GM21360 (cell line): ENCODE measurements at regions not wholly inside any gene's neighbourhood (a gene's known extent, or its start where the extent isn't known, plus 50 kb on each side); places are given as distances from the start of the nearest gene placed in this dataset.
"Not testable (repeated sequence)": the region's sequence is repeated elsewhere in the genome, so short reads cannot be mapped to it uniquely, and the experiment has no call there.

ENCODE experiments used
- ATAC-seq: cut with Tn5 transposase; IDR thresholded peaks from one replicate; pipeline ENCODE4 v1.9.1; 2021; ENCODE audit warnings: mild to moderate bottlenecking, moderate library complexity; ENCODE audit not compliant: unreplicated experiment

DNA sequence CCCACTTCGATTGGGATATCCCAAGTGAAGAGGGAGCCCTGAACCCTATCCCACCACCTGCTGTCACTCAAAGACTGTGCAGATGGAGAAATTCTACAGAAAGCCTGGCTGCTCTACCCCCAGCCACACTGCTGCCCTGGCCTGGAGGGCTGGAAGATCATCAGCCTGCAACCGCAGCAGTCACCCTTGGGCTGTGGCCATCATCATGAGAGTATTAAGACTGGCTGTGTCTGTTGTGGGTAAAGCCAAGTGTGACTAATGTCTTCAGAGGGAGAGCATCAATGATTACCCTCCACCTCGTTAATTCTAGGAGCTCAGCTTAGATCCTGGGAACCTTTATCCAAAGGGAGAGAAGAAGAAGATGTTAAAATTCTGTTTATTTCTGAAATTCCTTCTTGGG, 221.5 kb downstream of the TFCP2L1 start:
- no peak for ATAC-seq

DNA sequence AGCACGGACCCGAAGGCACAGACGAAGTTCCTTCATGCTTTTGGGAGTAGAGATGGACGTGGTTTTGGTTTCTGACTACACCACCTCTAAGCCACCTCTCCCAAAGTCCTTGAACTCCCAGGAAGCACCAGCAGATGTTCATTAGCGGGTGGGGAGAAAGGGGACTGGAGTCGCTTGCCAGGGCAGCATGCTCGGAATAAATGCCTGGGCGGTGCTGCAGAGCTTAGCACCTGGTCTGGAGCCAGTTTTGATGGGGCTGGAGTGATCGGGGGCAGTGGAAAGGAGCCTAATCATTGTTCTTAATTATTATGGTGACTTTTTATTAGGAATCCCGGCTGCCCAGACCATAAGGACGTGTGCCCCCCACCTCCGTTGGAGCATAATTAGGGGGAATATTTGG, 220.8 kb downstream of the TFCP2L1 start:
- no peak for ATAC-seq

DNA sequence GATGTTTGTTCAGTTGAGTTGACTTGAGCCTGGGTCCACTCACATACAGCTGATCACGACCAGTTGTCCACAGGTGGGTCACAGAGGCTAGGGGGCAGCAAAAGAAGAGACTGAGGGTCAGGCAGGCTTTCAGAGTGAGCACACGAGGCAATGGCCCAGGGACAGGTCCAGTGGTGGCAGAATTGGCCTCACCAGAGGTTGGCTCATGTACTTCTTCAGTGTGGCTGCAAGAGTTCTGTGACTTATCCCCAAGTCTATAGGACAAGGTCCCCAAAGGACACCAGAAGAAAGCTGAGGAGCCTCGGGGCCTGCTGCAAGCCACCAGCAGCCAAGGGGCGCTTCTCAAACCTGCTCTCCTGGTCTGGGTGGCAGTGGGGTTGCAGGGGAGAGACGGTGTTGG, 219.8 kb downstream of the TFCP2L1 start:
- no peak for ATAC-seq

DNA sequence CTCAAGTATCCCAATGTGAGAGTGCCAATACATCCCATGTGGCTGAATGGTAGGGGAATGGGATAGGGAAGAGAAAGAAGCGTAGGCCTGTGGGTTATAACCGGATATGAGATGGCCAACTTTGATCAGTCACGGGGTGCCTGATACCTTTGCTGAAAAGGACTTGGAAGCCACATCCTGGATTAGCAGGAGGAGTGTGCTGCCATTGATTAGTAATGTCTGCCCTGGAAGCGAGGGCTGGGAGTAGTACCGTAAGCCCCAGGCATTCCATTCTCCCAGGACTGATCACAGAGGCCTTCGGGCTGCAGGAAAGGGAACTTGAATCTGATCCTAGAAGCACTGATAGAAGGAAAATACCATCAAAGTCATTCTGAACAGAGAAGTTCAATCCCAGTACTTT, 218.5 kb downstream of the TFCP2L1 start:
- no peak for ATAC-seq

DNA sequence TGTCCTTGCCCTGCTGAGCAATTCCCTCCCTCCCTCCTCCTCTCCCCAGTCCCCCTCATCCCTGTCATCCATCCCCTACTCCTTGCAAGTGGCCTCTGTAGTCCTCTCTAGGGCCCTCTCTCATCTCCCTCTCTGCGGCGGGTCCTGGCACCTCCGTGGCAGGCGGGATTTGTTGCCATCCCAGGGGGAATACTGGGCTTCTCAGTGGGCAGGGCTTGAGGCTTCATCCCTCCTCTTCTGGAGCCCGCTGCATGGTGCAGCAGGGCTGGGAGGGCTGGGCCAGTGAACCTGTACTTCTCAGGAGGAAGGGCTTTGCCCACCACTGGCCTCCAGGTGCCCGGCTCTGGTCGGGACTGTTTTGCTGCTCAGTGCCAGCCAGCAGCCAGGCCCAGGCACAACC, 216.2 kb downstream of the TFCP2L1 start:
- no peak for ATAC-seq

DNA sequence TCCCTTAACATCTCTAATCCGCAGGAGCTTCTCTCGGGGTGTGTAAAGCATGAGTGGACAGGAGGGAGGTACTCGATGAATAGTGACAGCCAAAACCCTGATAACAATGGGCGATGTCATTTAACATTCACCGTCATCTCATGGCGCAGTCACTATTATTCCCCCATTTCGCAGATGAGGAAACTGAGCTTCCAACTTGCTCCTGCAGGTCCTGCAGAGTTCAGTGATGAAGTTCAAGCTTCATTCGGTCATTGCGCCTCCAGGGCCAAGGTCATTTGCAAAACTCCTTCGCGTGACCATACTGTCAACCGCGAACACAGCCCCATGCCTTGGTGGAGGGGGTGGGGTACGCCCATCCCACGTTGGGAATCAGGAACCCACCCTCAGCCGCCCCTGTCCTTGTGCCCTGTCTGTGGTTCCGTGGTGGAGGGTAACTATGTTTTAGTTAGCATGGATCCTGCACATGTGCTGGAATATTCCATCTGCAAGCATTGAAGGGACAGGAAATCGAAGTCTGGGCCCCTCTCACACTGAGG, 215.5 kb downstream of the TFCP2L1 start:
- ATAC-seq: no peak

DNA sequence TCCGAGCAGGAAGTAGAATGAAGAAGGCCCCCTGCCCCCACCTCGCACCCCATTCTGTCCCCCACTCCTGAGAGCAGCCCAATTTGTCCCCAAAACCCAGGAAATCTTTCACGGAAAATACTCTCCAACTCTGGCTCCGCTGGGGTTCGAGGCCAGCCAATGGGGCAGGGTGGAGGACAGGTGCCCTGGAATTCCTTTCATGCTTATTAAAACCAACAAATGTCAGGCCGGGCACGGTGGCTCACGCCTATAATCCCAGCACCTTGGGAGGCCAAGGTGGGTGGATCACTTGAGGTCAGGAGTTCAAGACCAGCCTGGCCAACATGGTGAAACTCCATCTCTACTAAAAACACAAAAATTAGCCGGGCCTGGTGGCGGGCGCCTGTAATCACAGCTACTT, 214.9 kb downstream of the TFCP2L1 start:
- not testable (repeated sequence) for ATAC-seq

DNA sequence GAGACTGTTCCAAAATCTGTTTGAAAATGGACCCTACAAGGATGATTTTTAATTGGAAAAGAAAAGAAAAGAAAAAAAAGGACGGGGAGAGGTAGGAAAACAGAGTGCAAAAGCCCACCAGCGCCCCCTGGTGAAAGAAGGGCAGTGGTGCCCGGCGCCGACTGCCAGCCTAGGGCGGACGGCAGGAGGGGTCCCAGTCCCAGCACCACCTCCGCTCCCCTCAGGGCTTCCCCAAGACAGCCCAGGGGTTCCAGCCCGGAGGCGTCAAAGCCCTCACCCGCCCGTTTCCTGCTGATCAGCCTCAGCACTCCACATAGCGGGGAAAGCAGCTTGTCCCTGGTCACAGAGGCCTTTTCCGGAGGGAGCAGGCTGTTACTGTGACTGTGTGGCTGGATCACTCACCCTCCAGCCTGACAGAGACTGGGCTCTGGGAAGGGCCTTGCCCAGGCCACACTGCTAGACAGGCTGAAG, 213.9 kb downstream of the TFCP2L1 start:
- ATAC-seq: no peak

DNA sequence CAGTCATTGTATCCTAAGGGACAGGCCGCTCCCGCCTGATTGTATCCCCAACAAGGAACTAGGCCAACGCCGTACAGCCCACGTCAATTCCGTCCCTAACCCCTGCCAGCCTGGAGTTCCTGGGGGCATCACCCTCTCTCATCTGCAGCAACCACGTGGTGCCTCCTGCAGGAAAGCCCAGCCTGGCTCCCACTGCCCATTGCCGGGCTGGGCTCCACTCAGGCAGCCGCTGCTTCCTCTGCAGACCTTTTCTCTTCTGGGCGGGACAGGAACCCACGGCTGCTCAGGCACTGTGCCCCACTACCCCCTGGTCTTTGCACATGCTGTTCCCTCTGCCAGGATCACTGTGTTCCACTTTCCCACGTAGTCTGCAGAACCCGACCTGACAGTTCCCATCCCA, 212.2 kb downstream of the TFCP2L1 start:
- ATAC-seq: no peak

DNA sequence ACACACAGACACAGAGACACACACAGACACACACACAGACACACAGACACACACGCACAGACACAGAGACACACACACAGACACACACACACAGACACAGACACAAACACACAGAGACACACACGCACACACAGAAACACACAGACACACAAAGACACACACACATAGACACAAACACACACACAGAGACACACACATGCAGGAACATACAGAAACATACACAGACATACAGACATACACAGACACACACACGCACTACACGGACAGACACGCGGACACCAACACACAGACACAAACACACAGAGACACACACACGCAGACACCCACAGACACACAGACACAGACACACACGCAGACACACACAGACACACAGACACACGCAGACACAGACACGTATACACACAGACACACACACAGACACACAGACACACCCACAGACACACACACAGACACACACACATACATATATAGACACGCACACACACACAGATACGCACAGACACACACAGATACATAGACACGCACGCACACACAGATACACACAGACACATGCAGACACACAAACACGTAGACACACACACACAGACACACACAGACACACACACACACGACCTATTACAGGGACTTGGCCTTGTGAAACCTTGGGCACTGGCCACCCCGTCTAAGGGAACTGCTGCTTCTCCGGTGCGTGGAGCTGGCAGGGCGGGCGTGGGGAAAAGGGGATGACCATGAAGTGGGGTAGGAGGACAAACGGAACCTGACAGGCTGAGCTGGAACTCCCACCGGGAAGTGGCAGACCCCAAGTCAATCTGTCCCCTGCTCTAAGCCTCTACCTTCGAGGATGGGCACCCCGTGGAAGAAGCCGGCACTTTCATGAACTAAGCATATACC, 211.4 kb downstream of the TFCP2L1 start:
- ATAC-seq: no peak

DNA sequence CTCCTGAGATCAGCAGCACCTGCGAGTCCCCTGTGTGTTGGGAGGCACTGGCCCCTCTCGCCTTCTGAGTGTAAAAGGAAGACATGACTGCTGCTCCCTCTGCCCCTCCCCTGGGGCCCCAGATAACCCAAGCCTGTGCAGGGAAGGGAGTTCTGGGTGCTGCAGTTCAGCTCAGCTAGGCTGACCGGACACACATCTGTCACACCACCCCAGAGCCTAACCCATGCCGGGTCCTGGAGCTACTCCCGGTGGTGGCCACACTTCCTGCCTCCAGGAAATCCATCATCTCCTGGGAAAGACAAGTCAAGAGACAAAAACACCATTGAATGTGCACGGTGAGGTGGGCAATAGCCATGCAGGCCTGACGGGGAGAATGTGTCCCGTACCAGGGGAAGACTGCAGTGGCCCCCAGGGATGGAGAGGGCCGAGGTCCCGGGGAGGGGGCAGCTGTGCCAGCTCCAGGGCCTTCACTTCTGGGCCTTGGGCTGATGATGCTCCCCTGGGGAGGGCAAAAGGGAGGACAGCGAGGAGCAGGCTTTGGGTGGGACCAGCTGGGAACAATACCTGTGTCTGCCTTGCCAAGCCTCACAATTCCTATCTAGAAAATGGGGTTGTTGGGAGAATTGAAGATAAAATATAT, 210.6 kb downstream of the TFCP2L1 start:
- ATAC-seq: no peak

DNA sequence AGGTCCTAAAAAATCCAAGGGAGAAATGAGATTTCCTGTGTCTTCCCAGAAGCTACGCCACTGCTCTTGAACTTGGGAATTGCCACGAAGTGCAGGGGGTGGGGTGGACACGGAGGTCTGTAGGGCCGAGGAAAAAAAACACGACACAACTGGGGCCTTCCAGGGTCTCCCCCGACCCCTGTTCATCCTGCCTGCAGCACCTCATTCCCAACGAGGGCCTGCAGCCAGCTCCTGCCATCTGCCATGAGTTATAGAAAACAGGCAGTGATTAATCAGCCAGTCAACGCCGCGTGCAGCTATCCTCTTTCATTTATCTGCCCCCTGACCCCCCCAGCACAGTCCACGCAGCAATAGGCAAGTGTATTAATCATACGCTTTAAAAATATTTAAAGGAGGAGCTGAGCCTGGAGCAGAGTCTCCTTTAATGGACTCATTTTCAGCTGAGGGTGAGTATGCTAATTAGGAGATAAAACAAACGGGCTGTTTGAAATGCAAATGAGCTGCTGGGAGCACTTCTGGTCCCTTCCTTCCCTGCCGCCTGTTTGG, 209.9 kb downstream of the TFCP2L1 start:
- ATAC-seq: peak; percentile 41

DNA sequence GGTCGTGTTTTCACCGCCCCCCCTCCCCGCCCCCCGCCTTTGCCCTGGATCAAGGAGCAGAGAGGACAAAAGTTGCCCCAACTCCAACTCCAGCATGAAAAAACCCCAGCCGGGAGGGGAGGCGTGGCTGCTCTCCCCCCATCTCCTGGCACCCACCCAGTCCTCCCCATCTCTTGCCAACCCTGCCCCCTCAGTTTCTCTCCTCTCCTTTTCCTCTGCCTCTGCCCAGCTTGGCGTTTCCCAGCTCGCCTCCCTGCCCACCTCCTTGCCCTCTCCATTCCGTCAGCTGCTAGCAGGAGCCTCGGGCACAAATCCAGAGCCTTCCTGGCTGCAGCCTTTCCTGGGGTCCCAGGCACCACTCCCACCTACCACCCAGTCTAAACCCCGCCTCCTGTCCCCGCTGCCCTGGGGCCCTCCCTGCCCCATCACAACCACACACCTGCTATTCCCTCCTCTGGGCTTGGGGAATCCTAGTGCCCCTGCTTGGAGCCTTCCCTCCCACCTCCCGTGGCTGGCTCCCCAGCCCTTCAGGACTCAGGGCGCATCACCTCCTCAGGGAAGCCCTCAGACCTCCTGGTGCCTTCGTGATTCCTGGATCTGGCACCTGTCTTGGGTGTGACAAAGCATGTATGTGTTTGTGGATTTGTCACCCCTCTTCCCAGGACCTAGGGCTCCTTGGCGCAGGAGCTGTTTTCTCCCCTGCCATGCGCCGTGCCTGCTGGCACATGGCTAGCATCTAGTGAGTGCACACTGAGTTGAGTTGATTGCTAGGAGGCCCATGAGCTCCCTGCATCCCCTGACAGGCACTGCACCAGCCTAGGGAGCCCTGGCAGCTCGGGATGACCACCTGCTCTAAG, 209.1 kb downstream of the TFCP2L1 start:
- ATAC-seq: no peak

DNA sequence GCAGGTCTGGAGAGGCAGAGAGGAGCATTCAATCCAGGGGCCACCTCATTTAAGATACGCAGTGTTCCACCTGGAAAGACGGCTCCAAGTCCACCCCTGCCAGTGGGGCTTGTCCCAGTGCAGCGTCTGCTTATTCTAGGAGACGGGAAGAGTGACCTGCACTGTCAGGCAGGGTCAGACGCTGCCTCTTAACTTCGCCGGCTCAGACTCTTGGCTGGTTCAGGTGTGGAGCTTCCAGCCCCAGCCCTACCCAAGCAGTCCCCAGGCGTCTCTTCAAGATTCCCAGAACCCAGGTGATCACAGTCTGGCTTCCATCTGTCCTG, 208.5 kb downstream of the TFCP2L1 start:
- ATAC-seq: no peak

DNA sequence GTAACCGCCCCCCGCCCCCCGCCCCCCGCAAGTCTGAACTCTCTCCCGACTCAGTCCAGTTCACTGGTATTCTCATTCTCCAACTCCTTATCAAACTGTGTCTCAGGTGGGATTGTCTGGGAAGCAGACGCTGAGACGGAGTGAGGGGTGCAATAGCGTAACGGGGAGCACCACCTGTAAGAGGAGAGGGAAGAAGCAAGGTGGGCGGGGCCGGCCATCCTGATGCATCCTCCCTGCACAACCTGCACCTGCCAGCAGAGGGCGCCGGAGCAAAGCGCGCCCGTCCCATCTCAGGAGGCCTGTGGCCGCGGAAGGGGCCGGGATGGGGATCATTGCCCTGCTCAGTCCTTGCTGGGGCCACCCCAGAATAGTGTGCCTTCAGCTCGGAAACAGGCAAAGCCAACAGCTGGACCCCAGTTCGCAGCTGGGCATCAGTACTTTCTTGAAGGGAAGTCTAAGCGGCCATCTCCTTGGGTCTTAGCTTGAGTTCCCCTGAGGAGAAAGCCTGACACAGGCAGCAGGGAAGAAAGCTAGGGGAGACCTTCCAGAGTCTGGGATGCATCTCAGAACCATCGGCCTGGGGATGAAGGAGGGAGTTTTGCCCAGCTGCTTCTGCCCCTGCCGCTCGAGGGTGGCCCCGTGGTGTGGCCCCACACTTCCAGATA, 208.0 kb downstream of the TFCP2L1 start:
- peak; percentile 54 for ATAC-seq

DNA sequence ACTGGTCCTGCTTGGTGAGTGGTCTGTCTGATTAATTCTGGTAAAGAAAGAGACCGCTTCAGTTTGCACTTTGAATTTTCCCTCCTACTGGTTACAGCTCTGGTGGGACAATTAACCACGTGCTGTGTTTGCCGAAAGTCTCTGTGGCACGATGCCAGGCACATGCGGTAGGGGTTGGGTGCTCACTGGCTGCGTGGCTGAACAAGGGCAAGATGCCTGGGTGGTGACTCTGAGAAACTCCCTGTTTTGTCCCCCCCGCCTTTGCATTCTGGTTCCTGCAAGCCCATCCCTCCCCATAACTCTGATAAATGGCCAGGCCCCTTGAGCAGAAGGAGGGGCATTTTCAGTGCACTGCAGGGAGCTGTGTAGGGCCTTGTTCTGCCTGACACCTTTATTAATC, 206.1 kb downstream of the TFCP2L1 start:
- ATAC-seq: no peak

DNA sequence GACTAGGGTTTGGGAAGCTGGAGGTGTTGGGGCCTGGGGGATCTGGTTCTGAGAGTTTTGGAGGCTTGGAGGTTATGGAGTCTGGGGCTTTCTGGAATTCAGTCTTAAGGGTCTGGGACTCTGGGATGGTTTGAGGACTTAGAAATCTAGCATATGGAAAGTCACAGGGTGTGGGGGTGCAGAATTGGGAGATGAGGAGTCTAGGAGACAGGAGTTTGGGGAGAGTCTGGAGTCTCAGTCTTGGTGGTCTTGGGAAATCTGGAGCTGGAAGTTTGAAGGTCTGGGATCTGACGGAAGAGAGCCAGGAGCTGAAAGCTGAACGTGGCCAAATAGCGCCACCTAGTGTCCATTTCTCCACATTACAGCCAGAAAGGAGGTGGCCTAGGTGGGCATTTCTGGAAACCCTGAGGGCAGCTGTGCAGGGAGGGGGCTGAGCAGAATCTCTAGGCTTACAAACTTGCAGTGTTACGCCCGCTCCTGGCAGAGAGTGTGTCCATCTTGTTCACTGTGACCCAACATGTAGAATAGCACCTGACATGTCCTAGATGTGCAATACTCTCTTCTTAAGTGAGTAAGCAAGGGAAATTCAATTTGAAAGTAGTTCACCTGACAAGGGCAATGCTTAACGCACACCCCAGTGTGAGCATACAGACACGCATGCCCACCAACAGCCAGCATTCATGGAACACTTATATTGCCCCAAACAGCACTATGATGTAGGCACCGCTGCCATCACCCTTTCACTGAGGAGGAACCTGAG, 204.8 kb downstream of the TFCP2L1 start:
- ATAC-seq: no peak

DNA sequence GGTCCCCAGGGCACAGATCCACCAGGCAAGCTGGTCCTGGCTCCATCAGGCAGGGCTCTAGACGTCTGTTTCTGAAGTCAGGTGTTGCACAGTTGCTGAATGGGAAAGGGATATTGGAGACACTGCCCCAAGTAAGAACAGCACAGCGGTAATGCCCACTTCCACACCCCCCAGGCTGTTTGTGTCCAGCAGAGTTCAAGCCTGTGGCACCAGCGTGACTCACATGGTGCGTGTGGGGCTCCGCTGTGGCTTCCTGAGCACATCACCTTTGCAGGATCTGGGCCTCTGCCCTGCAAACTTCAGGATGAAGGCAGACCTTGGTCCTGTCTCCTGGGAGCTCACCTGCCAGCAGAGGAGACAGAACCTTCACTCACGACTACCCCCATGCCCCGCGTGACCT, 203.3 kb downstream of the TFCP2L1 start:
- ATAC-seq: no peak

DNA sequence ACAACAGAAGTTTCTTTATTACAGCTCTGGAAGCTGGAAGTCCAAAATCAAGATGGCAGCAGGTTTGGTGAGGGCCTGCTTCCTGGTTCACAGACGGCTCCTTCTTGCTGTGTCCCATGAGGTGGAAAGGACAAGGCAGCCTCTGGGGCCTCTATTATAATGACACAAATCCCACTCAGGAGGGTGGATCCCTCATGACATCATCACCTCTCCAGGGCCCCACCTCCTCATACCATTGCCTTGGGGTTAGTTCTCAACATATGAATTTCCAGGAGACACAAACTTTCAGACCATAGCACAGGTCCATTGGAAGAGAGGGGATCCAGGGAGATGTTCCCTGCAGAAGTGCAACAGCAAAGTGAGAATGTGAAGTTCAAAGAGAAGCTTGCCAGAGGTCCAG, 202.8 kb downstream of the TFCP2L1 start:
- no peak for ATAC-seq
